Peyer's patch (tissue), 4 donors: ENCODE measurements at regions not wholly inside any gene's neighbourhood (a gene's known extent, or its start where the extent isn't known, plus 50 kb on each side); places are given as distances from the start of the nearest gene placed in this dataset.

Experiments used
- DNase-seq, 3 donors: peaks; one replicate each; pipeline ENCODE4 v3.0.0-alpha.2; 2017 to 2019
- H3K27ac ChIP-seq, 4 donors: fragments of 200-600 bp; sonication (generic); one replicate each; pipeline ENCODE4 v1.5.1; 2016 to 2019
- H3K27me3 ChIP-seq, 2 donors: fragments of 200-600 bp; sonication (generic); one replicate each; pipeline ENCODE4 v1.5.1; 2019
- H3K36me3 ChIP-seq, 3 donors: fragments of 200-600 bp; sonication (generic); one replicate each; pipeline ENCODE4 v1.5.1; 2016 to 2019
- H3K4me1 ChIP-seq, 4 donors: fragments of 200-600 bp; sonication (generic); one replicate each; pipeline ENCODE4 v1.5.1; 2016 to 2019
- H3K4me3 ChIP-seq, 4 donors: fragments of 200-600 bp; sonication (generic); 1 replicate in 3 of 4; 2 replicates in 1 of 4; pipeline ENCODE4 v1.5.1; 2016 to 2019; ENCODE audit warnings: mild to moderate bottlenecking in 1 of 4
- H3K9me3 ChIP-seq, 4 donors: fragments of 200-600 bp; sonication (generic); one replicate each; pipeline ENCODE4 v1.5.1; 2016 to 2019; ENCODE audit warnings: mild to moderate bottlenecking in 1 of 4
- POLR2A ChIP-seq, 2 donors: fragments of 450-650 bp; IDR thresholded peaks; one replicate each; pipeline ENCODE4 v1.5.1; 2017; ENCODE audit warnings: antibody characterized with exemption in 2 of 2, mild to moderate bottlenecking in 2 of 2, moderate library complexity in 2 of 2
- TF ChIP-seq, protein P1 (sequence below), 6 experiments: fragments of 450-650 bp in 4 of 6; fragments of 200-600 bp in 2 of 6; sonication (generic) in 1 of 6; IDR thresholded peaks; one replicate each; pipeline ENCODE4 v1.5.1; 2017 to 2019; ENCODE audit warnings: antibody characterized with exemption in 6 of 6, mild to moderate bottlenecking in 3 of 6, moderate library complexity in 1 of 6

DNA sequence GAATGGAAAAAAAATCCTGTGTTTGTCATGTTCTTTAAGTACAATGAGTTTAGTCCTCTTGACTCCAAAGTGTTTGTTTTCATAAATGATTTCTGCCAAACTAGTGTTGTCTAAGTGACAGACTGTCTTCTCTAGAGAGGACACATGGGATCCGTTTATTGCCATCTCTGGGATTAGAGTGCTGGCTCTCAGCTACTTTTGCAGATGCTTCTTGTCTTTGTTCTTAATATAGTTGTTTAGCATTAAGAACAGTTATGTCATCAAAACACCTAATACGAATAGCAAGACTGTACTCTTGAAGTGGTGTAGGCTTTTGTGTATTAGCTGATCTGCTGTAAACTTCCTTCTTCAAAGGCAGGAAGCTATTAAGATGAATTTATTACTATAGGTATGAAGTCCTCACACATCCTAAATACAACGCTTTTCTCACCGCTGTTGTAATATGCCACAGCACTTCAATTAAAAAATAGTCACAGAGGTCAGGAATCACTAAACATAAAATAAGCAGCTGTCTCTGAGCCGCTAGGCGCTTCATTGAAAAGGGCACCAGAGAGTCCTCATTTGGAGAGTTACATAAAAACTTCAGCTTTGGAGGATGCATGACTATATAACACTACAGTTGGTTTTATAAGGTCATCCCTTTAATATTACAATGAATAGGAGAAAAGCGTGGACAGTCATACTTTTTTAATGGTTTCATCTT, 128.3 kb upstream of the ZNF385D start:
- Histone ChIP-seq H3K4me3 (no peak overlapping the region), H3K36me3 (no peaks in the 10 kb centered on the region), H3K4me1 (no peaks in the 10 kb centered on the region), H3K9me3 (no peaks in the 10 kb centered on the region), H3K27ac (no peak overlapping the region), H3K27me3 (no peaks in the 10 kb centered on the region)
- TF ChIP-seq, protein P1, sequence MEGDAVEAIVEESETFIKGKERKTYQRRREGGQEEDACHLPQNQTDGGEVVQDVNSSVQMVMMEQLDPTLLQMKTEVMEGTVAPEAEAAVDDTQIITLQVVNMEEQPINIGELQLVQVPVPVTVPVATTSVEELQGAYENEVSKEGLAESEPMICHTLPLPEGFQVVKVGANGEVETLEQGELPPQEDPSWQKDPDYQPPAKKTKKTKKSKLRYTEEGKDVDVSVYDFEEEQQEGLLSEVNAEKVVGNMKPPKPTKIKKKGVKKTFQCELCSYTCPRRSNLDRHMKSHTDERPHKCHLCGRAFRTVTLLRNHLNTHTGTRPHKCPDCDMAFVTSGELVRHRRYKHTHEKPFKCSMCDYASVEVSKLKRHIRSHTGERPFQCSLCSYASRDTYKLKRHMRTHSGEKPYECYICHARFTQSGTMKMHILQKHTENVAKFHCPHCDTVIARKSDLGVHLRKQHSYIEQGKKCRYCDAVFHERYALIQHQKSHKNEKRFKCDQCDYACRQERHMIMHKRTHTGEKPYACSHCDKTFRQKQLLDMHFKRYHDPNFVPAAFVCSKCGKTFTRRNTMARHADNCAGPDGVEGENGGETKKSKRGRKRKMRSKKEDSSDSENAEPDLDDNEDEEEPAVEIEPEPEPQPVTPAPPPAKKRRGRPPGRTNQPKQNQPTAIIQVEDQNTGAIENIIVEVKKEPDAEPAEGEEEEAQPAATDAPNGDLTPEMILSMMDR (IDR thresholded peaks at IDR 0.05): no peak
- no peak for TF ChIP-seq POLR2A (IDR thresholded peaks at IDR 0.05)
- DNase-seq: no peak

DNA sequence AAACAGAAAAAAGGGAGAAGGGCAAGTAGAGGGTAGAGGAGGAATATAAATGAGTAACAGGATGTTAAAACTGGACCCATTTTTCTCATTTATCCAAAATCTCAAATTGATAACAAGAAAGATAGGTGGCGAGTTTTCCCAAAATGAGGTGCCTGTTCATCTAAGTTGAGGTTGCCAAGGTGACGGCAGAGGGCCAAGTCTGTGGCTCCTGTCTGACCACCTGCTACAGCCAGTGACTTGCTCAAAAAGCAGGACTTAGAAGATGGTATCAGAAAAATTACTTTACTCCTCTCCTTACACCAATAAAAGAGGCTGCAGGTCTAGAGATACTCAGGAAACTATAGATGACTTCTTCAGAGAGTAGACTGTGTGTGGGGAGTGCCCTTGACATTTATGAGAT, 137.6 kb upstream of the ZNF385D start:
- no peak overlapping the region for H3K4me3 ChIP-seq
- no peaks in the 10 kb centered on the region for H3K4me1 ChIP-seq
- no peak overlapping the region for H3K27ac ChIP-seq
- no peaks in the 10 kb centered on the region for H3K36me3 ChIP-seq
- no peak for DNase-seq
- H3K9me3 ChIP-seq: no peaks in the 10 kb centered on the region
- TF ChIP-seq, protein P1 (IDR thresholded peaks at IDR 0.05): no peak
- no peak for TF ChIP-seq POLR2A (IDR thresholded peaks at IDR 0.05)
- H3K27me3 ChIP-seq: no peaks in the 10 kb centered on the region

DNA sequence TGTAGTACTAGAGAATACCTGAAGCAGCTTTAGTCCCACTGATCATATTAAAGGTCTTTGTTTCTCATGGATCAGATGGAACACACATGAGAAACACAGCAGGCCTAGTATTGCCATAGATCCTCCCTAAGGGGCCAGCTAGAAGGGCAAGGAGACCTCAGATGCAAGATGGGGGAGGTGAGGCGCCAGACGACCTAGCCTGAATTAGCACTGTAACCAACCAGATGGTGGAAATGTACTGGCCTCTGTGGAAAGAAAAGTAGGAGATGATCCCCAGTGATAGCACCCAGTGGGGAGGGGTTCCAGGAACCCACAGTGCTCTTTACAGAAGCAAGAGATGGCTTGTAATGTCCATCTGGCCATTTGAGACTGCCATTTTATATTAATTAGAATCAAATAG, 138.2 kb upstream of the ZNF385D start:
- no peaks in the 10 kb centered on the region for H3K4me1 ChIP-seq
- H3K27me3 ChIP-seq: no peaks in the 10 kb centered on the region
- no peak overlapping the region for H3K4me3 ChIP-seq
- DNase-seq: no peak
- H3K27ac ChIP-seq: no peak overlapping the region
- H3K9me3 ChIP-seq: no peaks in the 10 kb centered on the region
- TF ChIP-seq POLR2A (IDR thresholded peaks at IDR 0.05): no peak
- TF ChIP-seq, protein P1 (IDR thresholded peaks at IDR 0.05): no peak
- no peaks in the 10 kb centered on the region for H3K36me3 ChIP-seq

DNA sequence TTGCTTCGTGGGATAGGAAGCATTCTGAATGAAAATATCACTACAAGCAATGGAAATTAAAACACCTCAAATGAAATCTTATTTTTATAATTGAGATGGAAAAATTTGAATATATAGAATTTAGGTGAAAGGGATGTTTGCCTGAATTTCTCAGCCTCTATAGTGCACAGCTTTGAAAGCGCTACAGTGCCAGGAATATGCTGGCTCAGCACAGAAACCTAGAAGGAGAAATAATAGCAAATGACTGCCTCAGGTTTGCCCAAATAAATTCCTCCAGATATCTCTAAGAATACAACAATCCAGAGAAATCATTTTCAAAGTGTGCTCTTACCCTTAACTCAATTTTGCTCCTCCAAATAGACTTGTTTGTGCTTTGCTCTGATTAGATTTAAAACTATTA, 141.1 kb upstream of the ZNF385D start:
- no peaks in the 10 kb centered on the region for H3K4me1 ChIP-seq
- no peaks in the 10 kb centered on the region for H3K9me3 ChIP-seq
- H3K27ac ChIP-seq: no peak overlapping the region
- H3K27me3 ChIP-seq: no peaks in the 10 kb centered on the region
- no peak for DNase-seq
- no peak overlapping the region for H3K4me3 ChIP-seq
- TF ChIP-seq POLR2A (IDR thresholded peaks at IDR 0.05): no peak
- TF ChIP-seq, protein P1 (IDR thresholded peaks at IDR 0.05): no peak
- no peaks in the 10 kb centered on the region for H3K36me3 ChIP-seq

DNA sequence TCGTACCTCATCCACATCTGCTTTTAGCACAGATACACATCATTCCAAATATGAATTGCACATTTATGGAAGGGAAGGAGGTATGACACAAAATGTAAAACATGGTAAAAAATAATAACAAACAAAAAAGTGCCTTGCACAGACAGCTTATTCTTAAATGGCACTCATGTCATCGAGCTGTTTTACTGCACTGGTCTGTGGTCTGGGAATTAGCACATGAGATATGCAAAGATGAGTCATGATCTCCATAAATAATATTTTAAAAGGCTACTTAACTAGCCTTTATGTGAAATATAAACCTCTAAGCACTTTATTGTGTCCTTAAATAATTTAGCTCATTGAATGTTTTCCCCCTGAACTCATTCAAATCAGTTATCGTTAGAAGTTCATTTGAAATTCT, 142.2 kb upstream of the ZNF385D start:
- TF ChIP-seq, protein P1 (IDR thresholded peaks at IDR 0.05): no peak
- TF ChIP-seq POLR2A (IDR thresholded peaks at IDR 0.05): no peak
- Histone ChIP-seq H3K4me3 (no peak overlapping the region), H3K27ac (no peak overlapping the region), H3K9me3 (no peaks in the 10 kb centered on the region), H3K27me3 (no peaks in the 10 kb centered on the region), H3K36me3 (no peaks in the 10 kb centered on the region), H3K4me1 (no peaks in the 10 kb centered on the region)
- no peak for DNase-seq
